ENCODE measurements at regions not wholly inside any gene's neighbourhood (a gene's known extent, or its start where the extent isn't known, plus 50 kb on each side); places are given as distances from the start of the nearest gene placed in this dataset.

DNA sequence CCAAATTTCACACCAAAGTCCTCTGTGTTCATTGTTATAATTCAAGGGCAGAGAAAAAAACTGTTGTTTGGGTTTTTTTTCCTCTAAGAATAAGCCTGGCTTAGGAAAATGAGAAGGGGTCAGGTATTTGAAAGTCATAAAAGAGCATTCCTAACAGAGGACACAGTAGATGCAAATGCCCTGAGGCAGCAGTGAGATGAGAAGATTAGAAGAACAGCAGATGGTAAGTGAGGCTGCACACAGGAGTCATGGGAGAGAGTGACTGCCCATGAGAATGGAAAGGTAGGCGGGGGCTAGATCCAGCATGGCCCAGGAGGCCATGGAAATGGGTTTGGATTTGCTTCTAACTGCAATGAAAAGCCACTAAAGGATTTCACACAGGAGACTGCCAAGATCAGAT is 107.5 kb upstream of the RBPJ start:
- TF ChIP-seq HNF4A (conservative IDR thresholded peaks at IDR 0.05): no peak
- TF ChIP-seq RAD21 (IDR thresholded peaks at IDR 0.05): no peak
- no peak for TF ChIP-seq YY1 (IDR thresholded peaks at IDR 0.05)
- TF ChIP-seq EGR1 (IDR thresholded peaks at IDR 0.05; ENCODE audit: low read depth in 2 of 2): no peak
- TF ChIP-seq, protein P1, sequence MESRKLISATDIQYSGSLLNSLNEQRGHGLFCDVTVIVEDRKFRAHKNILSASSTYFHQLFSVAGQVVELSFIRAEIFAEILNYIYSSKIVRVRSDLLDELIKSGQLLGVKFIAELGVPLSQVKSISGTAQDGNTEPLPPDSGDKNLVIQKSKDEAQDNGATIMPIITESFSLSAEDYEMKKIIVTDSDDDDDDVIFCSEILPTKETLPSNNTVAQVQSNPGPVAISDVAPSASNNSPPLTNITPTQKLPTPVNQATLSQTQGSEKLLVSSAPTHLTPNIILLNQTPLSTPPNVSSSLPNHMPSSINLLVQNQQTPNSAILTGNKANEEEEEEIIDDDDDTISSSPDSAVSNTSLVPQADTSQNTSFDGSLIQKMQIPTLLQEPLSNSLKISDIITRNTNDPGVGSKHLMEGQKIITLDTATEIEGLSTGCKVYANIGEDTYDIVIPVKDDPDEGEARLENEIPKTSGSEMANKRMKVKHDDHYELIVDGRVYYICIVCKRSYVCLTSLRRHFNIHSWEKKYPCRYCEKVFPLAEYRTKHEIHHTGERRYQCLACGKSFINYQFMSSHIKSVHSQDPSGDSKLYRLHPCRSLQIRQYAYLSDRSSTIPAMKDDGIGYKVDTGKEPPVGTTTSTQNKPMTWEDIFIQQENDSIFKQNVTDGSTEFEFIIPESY (IDR thresholded peaks at IDR 0.05): no peak
- TF ChIP-seq GABPA (IDR thresholded peaks at IDR 0.05 in 1 of 2, conservative IDR thresholded peaks at IDR 0.05 in 1 of 2): no peak
- TF ChIP-seq, protein P2, sequence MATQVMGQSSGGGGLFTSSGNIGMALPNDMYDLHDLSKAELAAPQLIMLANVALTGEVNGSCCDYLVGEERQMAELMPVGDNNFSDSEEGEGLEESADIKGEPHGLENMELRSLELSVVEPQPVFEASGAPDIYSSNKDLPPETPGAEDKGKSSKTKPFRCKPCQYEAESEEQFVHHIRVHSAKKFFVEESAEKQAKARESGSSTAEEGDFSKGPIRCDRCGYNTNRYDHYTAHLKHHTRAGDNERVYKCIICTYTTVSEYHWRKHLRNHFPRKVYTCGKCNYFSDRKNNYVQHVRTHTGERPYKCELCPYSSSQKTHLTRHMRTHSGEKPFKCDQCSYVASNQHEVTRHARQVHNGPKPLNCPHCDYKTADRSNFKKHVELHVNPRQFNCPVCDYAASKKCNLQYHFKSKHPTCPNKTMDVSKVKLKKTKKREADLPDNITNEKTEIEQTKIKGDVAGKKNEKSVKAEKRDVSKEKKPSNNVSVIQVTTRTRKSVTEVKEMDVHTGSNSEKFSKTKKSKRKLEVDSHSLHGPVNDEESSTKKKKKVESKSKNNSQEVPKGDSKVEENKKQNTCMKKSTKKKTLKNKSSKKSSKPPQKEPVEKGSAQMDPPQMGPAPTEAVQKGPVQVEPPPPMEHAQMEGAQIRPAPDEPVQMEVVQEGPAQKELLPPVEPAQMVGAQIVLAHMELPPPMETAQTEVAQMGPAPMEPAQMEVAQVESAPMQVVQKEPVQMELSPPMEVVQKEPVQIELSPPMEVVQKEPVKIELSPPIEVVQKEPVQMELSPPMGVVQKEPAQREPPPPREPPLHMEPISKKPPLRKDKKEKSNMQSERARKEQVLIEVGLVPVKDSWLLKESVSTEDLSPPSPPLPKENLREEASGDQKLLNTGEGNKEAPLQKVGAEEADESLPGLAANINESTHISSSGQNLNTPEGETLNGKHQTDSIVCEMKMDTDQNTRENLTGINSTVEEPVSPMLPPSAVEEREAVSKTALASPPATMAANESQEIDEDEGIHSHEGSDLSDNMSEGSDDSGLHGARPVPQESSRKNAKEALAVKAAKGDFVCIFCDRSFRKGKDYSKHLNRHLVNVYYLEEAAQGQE (IDR thresholded peaks at IDR 0.05): no peak
- TF ChIP-seq, protein P3, sequence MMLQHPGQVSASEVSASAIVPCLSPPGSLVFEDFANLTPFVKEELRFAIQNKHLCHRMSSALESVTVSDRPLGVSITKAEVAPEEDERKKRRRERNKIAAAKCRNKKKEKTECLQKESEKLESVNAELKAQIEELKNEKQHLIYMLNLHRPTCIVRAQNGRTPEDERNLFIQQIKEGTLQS (IDR thresholded peaks at IDR 0.05): no peak
- TF ChIP-seq TAF1 (conservative IDR thresholded peaks at IDR 0.05): no peak
- no peak for TF ChIP-seq RXRA (IDR thresholded peaks at IDR 0.05)
- TF ChIP-seq, protein P4, sequence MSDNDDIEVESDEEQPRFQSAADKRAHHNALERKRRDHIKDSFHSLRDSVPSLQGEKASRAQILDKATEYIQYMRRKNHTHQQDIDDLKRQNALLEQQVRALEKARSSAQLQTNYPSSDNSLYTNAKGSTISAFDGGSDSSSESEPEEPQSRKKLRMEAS (IDR thresholded peaks at IDR 0.05): no peak
- TF ChIP-seq, protein P5, sequence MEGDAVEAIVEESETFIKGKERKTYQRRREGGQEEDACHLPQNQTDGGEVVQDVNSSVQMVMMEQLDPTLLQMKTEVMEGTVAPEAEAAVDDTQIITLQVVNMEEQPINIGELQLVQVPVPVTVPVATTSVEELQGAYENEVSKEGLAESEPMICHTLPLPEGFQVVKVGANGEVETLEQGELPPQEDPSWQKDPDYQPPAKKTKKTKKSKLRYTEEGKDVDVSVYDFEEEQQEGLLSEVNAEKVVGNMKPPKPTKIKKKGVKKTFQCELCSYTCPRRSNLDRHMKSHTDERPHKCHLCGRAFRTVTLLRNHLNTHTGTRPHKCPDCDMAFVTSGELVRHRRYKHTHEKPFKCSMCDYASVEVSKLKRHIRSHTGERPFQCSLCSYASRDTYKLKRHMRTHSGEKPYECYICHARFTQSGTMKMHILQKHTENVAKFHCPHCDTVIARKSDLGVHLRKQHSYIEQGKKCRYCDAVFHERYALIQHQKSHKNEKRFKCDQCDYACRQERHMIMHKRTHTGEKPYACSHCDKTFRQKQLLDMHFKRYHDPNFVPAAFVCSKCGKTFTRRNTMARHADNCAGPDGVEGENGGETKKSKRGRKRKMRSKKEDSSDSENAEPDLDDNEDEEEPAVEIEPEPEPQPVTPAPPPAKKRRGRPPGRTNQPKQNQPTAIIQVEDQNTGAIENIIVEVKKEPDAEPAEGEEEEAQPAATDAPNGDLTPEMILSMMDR (IDR thresholded peaks at IDR 0.05; ENCODE audit: low read depth, low read length, missing input control): no peak
- no peak for TF ChIP-seq FOXA2 (IDR thresholded peaks at IDR 0.05)
- no peak overlapping the region for H3K9ac ChIP-seq (ENCODE audit: low read depth in 1 of 2, low read length in 2 of 2)
- no peak for DNase-seq (ENCODE audit: low spot score)
- no peak overlapping the region for H3K27ac ChIP-seq (ENCODE audit: low read depth in 1 of 2, low read length in 2 of 2)
- no peaks in the 10 kb centered on the region for H3K9me3 ChIP-seq (ENCODE audit: control insufficient read depth in 4 of 4, low read length in 3 of 4)
- peaks cover 0 to 1% (median 0%) of the 10 kb centered on the region in 4 donors for H3K27me3 ChIP-seq (ENCODE audit: control insufficient read depth in 4 of 4, insufficient read depth in 4 of 4, low read length in 3 of 4)
- H3K4me3 ChIP-seq (ENCODE audit: low read depth in 1 of 3, low read length in 3 of 3): no peak overlapping the region
- H3K36me3 ChIP-seq (ENCODE audit: control insufficient read depth in 4 of 4, insufficient read depth in 3 of 4, low read depth in 1 of 4, low read length in 3 of 4): no peaks in the 10 kb centered on the region
- H3K4me1 ChIP-seq (ENCODE audit: control insufficient read depth in 4 of 4, insufficient read depth in 4 of 4, low read length in 3 of 4): no peaks in the 10 kb centered on the region
- 90% methylated on average over 1 of the region's 1 CpG for WGBS

GRCh38 chr4:26214994-26215393 is 105.8 kb upstream of the RBPJ start:
- no peaks in the 10 kb centered on the region for H3K27me3 ChIP-seq (ENCODE audit: control insufficient read depth in 4 of 4, insufficient read depth in 4 of 4, low read length in 3 of 4)
- TF ChIP-seq, protein P1 (IDR thresholded peaks at IDR 0.05): no peak
- TF ChIP-seq EGR1 (IDR thresholded peaks at IDR 0.05; ENCODE audit: low read depth in 2 of 2) (no peak), FOXA2 (IDR thresholded peaks at IDR 0.05) (no peak), GABPA (IDR thresholded peaks at IDR 0.05 in 1 of 2, conservative IDR thresholded peaks at IDR 0.05 in 1 of 2) (no peak), RXRA (IDR thresholded peaks at IDR 0.05) (no peak), YY1 (IDR thresholded peaks at IDR 0.05) (no peak), NR2F2 (IDR thresholded peaks at IDR 0.05) (no peak), SP1 (IDR thresholded peaks at IDR 0.05) (no peak)
- TF ChIP-seq, protein P3 (IDR thresholded peaks at IDR 0.05): no peak
- TF ChIP-seq, protein P2 (IDR thresholded peaks at IDR 0.05): no peak
- no peak overlapping the region for H3K27ac ChIP-seq (ENCODE audit: low read depth in 1 of 2, low read length in 2 of 2)
- H3K36me3 ChIP-seq (ENCODE audit: control insufficient read depth in 4 of 4, insufficient read depth in 3 of 4, low read depth in 1 of 4, low read length in 3 of 4): no peaks in the 10 kb centered on the region
- DNase-seq (ENCODE audit: low spot score): no peak
- H3K4me3 ChIP-seq (ENCODE audit: low read depth in 1 of 3, low read length in 3 of 3): no peak overlapping the region
- no peak overlapping the region for H3K9ac ChIP-seq (ENCODE audit: low read depth in 1 of 2, low read length in 2 of 2)
- no peaks in the 10 kb centered on the region for H3K9me3 ChIP-seq (ENCODE audit: control insufficient read depth in 4 of 4, low read length in 3 of 4)
- H3K4me1 ChIP-seq (ENCODE audit: control insufficient read depth in 4 of 4, insufficient read depth in 4 of 4, low read length in 3 of 4): no peaks in the 10 kb centered on the region

Data from liver (tissue), 8 donors.